HepG2 (cell line): ENCODE measurements at regions not wholly inside any gene's neighbourhood (a gene's known extent, or its start where the extent isn't known, plus 50 kb on each side); places are given as distances from the start of the nearest gene placed in this dataset.

Source experiments
- ATAC-seq: fragments of 200-7000 bp; cut with Tn5 transposase; 3 replicates; pipeline ENCODE4 v1.9.1; 2020; ENCODE audit warnings: mild to moderate bottlenecking, moderate library complexity
- BruUV-seq: library from RNA; stranded (reverse); fragments of 400-500 nt; replicated peaks from 2 replicates; lab custom pipeline; 2021; lab: Mats Ljungman, UMichigan
- CTCF ChIA-PET: fragments of 300-600 bp; formaldehyde crosslinking; extraction: SDS; loops from one replicate; lab custom pipeline; 2021; ENCODE audit warnings: low total read pairs, inconsistent platforms, low intra/inter-chr PET ratio; lab: Yijun Ruan, JAX
- POLR2A ChIA-PET: fragments of 350-600 bp; sonication (Branson Sonifier 250); formaldehyde crosslinking; loops from one replicate; lab custom pipeline; 2020; ENCODE audit warnings: antibody characterized with exemption, inconsistent platforms; lab: Yijun Ruan, JAX
- DNase-seq: peaks from one replicate; pipeline ENCODE4 v3.0.0-alpha.2; 2015; ENCODE audit warnings: low spot score
- FAIRE-seq: peaks from 3 replicates; lab custom pipeline; 2011; peaks lifted over from hg19 to GRCh38; lab: Jason Lieb, UNC
- H2AFZ ChIP-seq: one replicate; pipeline ENCODE4 v1.6.1; 2011; ENCODE audit warnings: low read length, inconsistent platforms
- H3K27ac ChIP-seq: fragments of 300-600 bp; 3 replicates; pipeline ENCODE4 v1.8.0; 2011; ENCODE audit warnings: mixed run types, mild to moderate bottlenecking, mixed read lengths, low read length, inconsistent platforms; ENCODE audit not compliant: insufficient read depth; ENCODE audit errors: extremely low read length
- H3K27me3 ChIP-seq, 2 experiments: fragments of 200-600 bp in 1 of 2; 2 replicates in 1 of 2; 3 replicates in 1 of 2; pipeline versions ENCODE4 v1.6.0 to v1.8.0; 2011; ENCODE audit warnings: low read length in 2 of 2, mild to moderate bottlenecking in 2 of 2, moderate library complexity in 2 of 2, inconsistent platforms in 1 of 2; ENCODE audit not compliant: insufficient read depth in 2 of 2, control insufficient read depth in 1 of 2
- H3K36me3 ChIP-seq, 2 experiments: fragments of 200-600 bp in 1 of 2; replicated peaks in 1 of 2; 2 replicates in 1 of 2; 3 replicates in 1 of 2; pipeline versions ENCODE4 v1.5.1 to v1.8.0; 2011; ENCODE audit warnings: low read length in 2 of 2, inconsistent platforms in 1 of 2; ENCODE audit not compliant: insufficient read depth in 2 of 2, control insufficient read depth in 1 of 2
- H3K4me1 ChIP-seq: 2 replicates; pipeline ENCODE4 v1.5.1; 2012; ENCODE audit warnings: low read length, inconsistent platforms; ENCODE audit not compliant: insufficient read depth
- H3K4me2 ChIP-seq: 2 replicates; pipeline ENCODE4 v1.6.0; 2011; ENCODE audit warnings: low read depth, low read length, inconsistent platforms
- H3K4me3 ChIP-seq, 3 experiments: fragments of 200-600 bp in 1 of 3; sonication (generic), shearing (Covaris generic) in 1 of 3; replicated peaks in 1 of 3; 2 replicates each; pipeline ENCODE4 v1.5.1; 2011 to 2016; ENCODE audit warnings: low read length in 3 of 3, inconsistent platforms in 2 of 3, low read depth in 2 of 3, mild to moderate bottlenecking in 2 of 3, control low read depth in 1 of 3, mixed read lengths in 1 of 3; ENCODE audit not compliant: insufficient read depth in 1 of 3
- H3K79me2 ChIP-seq: one replicate; pipeline ENCODE4 v1.6.1; 2011; ENCODE audit warnings: low read length, inconsistent platforms; ENCODE audit not compliant: insufficient read depth
- H3K9ac ChIP-seq: 2 replicates; pipeline ENCODE4 v1.6.0; 2011; ENCODE audit warnings: mild to moderate bottlenecking, low read depth, low read length, inconsistent platforms; ENCODE audit not compliant: insufficient read depth
- H3K9me3 ChIP-seq: 2 replicates; pipeline ENCODE4 v1.5.1; 2012; ENCODE audit warnings: mild to moderate bottlenecking, low read length
- H4K20me1 ChIP-seq: 2 replicates; pipeline ENCODE4 v1.6.0; 2011; ENCODE audit warnings: inconsistent platforms, mild to moderate bottlenecking, low read length, moderate library complexity; ENCODE audit not compliant: insufficient read depth
- EED ChIP-seq: sonication (generic); formaldehyde crosslinking; IDR thresholded peaks from 2 replicates; pipeline ENCODE4 v1.5.0; 2020; ENCODE audit warnings: mild to moderate bottlenecking, missing genetic modification reagents
- GABPA ChIP-seq, 2 experiments: IDR thresholded peaks; 2 replicates each; pipeline ENCODE4 v1.6.1; 2011 to 2016; ENCODE audit warnings: low read depth in 2 of 2, low read length in 1 of 2, missing biosample characterization in 1 of 2, missing genetic modification characterization in 1 of 2
- GATAD1 ChIP-seq: IDR thresholded peaks from 2 replicates; pipeline ENCODE4 v1.6.1; 2016; ENCODE audit warnings: missing genetic modification reagents, missing compliant biosample characterization
- HES4 ChIP-seq: sonication (generic); formaldehyde crosslinking; IDR thresholded peaks from 2 replicates; pipeline ENCODE4 v1.9.0; 2021; ENCODE audit warnings: mild to moderate bottlenecking, missing genetic modification reagents, borderline replicate concordance
- ZNF207 ChIP-seq: fragments of 450-650 bp; IDR thresholded peaks from 2 replicates; pipeline ENCODE4 v1.6.1; 2016; ENCODE audit warnings: antibody characterized with exemption, borderline replicate concordance
- ZNF839 ChIP-seq: sonication (generic); formaldehyde crosslinking; IDR thresholded peaks from 2 replicates; pipeline ENCODE4 v1.4.0; 2020; ENCODE audit warnings: missing genetic modification reagents, mild to moderate bottlenecking, borderline replicate concordance
- in situ Hi-C: cut with HindIII; loops from 2 replicates; pipeline ENCODE4 v1.10.0; 2017; ENCODE audit warnings: low pct_unique_long_range_greater_than_20kb; ENCODE audit not compliant: extremely low pct_ligation_motif_present
- intact Hi-C: fragments of 100-400 bp; cut with micrococcal nuclease; formaldehyde crosslinking; loops from one replicate; pipeline ENCODE4 v1.10.0; 2022; ENCODE audit not compliant: unreplicated experiment
- TF ChIP-seq, protein P1 (sequence below): sonication (generic); formaldehyde crosslinking; IDR thresholded peaks from 2 replicates; pipeline ENCODE4 v1.8.1; 2023; ENCODE audit warnings: mild to moderate bottlenecking, missing genetic modification reagents, borderline replicate concordance
- TF ChIP-seq, protein P2 (sequence below), 2 experiments: sonication (generic) in 1 of 2; formaldehyde crosslinking in 1 of 2; IDR thresholded peaks; 2 replicates each; pipeline versions ENCODE4 v1.4.0 to v1.6.1; 2018 to 2020; ENCODE audit warnings: missing genetic modification reagents in 2 of 2, borderline replicate concordance in 1 of 2, low read depth in 1 of 2, mild to moderate bottlenecking in 1 of 2, missing biosample characterization in 1 of 2

GRCh38 chr3:36211652-36211999 lies 168.7 kb upstream of the STAC start:
- intact Hi-C loops: no loop called here
- Histone ChIP-seq H3K27me3 (no peaks in the 10 kb centered on the region), H3K79me2 (no peaks in the 10 kb centered on the region), H3K36me3 (no peaks in the 10 kb centered on the region), H3K9ac (no peak overlapping the region), H3K4me2 (no peak overlapping the region), H3K4me3 (no peak overlapping the region), H3K4me1 (no peaks in the 10 kb centered on the region), H3K9me3 (no peaks in the 10 kb centered on the region), H3K27ac (no peak overlapping the region), H2AFZ (no peak overlapping the region), H4K20me1 (no peaks in the 10 kb centered on the region)
- no TSS peak for BruUV-seq
- TF ChIP-seq EED (CRISPR knock-in tag) (no peak), GABPA (IDR thresholded peaks at IDR 0.05; ENCODE audit: low read depth, low read length) (no peak), GABPA (CRISPR knock-in tag; IDR thresholded peaks at IDR 0.05; ENCODE audit: low read depth) (no peak), HES4 (CRISPR knock-in tag) (no peak), ZNF839 (CRISPR knock-in tag) (no peak), GATAD1 (no peak), ZNF207 (no peak)
- TF ChIP-seq, protein P1, sequence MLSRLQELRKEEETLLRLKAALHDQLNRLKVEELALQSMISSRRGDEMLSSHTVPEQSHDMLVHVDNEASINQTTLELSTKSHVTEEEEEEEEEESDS (CRISPR knock-in tag): no peak
- TF ChIP-seq, protein P2, sequence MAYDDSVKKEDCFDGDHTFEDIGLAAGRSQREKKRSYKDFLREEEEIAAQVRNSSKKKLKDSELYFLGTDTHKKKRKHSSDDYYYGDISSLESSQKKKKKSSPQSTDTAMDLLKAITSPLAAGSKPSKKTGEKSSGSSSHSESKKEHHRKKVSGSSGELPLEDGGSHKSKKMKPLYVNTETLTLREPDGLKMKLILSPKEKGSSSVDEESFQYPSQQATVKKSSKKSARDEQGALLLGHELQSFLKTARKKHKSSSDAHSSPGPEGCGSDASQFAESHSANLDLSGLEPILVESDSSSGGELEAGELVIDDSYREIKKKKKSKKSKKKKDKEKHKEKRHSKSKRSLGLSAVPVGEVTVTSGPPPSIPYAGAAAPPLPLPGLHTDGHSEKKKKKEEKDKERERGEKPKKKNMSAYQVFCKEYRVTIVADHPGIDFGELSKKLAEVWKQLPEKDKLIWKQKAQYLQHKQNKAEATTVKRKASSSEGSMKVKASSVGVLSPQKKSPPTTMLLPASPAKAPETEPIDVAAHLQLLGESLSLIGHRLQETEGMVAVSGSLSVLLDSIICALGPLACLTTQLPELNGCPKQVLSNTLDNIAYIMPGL (CRISPR knock-in tag; IDR thresholded peaks at IDR 0.05; ENCODE audit: borderline replicate concordance in 1 of 2, low read depth in 1 of 2): no peak
- DNase-seq (no peak), FAIRE-seq (no peak), ATAC-seq (no peak)
- POLR2A ChIA-PET: no interaction called here
- CTCF ChIA-PET: no interaction called here
- in situ Hi-C loops: no loop called here
